ENCODE measurements at regions not wholly inside any gene's neighbourhood (a gene's known extent, or its start where the extent isn't known, plus 50 kb on each side); places are given as distances from the start of the nearest gene placed in this dataset.

DNA sequence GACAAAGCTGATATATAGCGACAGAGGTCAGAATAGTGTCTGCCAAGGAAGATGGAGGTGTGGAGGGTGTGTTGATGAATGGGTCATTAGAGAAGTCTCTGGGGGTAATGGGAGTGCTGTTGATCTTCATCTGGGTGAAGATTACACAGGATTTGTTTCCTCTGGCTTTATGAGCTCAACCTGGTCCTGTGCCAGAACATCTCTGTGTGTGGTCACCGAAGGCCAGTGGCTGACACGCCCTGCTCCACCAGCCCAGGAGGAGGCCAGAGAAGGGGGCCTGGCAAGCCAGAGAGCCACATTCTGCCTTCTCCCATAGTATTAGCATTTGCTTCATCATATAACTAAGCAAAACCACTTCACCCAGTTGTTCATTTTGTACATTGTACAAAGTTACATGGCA is 121.1 kb downstream of the ZNF621 start:
- no peak overlapping the region for H3K27ac ChIP-seq
- TF ChIP-seq ZFX (IDR thresholded peaks at IDR 0.05; ENCODE audit: borderline replicate concordance) (no peak), CTCF (IDR thresholded peaks at IDR 0.05) (no peak)

DNA sequence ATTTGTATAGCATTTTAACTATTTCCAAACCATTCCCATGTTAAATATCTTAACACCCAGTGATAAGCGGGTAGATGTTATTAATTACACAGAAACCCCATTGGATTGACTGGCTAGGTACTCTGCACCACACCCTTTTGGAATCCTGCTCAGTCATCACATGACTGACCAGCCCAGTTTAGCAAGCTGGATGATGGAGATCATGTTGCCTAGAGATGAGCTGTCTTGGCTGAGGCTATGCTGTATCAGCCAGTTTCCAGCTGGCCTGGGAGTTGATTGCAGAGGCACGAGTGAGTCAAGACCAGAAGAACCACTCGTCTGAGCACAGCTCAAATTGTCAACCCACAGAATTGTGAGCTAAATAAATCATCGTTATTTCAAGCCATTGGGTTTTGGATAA is 124.6 kb downstream of the ZNF621 start:
- TF ChIP-seq ZFX (IDR thresholded peaks at IDR 0.05; ENCODE audit: borderline replicate concordance) (no peak), CTCF (IDR thresholded peaks at IDR 0.05) (no peak)
- H3K27ac ChIP-seq: no peak overlapping the region

GRCh38 chr3:40652072-40652471 is 127.3 kb downstream of the ZNF621 start:
- no peak overlapping the region for H3K27ac ChIP-seq
- no peak for TF ChIP-seq CTCF (IDR thresholded peaks at IDR 0.05)
- no peak for TF ChIP-seq ZFX (IDR thresholded peaks at IDR 0.05; ENCODE audit: borderline replicate concordance)

GRCh38 chr3:40653001-40653400 is 128.2 kb downstream of the ZNF621 start:
- no peak for TF ChIP-seq CTCF (IDR thresholded peaks at IDR 0.05)
- no peak for TF ChIP-seq ZFX (IDR thresholded peaks at IDR 0.05; ENCODE audit: borderline replicate concordance)
- H3K27ac ChIP-seq: no peak overlapping the region

GRCh38 chr3:40653878-40654277 is 129.1 kb downstream of the ZNF621 start:
- TF ChIP-seq ZFX (IDR thresholded peaks at IDR 0.05; ENCODE audit: borderline replicate concordance) (no peak), CTCF (IDR thresholded peaks at IDR 0.05) (no peak)
- no peak overlapping the region for H3K27ac ChIP-seq

GRCh38 chr3:40655551-40655950 is 130.8 kb downstream of the ZNF621 start:
- no peak for TF ChIP-seq CTCF (IDR thresholded peaks at IDR 0.05)

DNA sequence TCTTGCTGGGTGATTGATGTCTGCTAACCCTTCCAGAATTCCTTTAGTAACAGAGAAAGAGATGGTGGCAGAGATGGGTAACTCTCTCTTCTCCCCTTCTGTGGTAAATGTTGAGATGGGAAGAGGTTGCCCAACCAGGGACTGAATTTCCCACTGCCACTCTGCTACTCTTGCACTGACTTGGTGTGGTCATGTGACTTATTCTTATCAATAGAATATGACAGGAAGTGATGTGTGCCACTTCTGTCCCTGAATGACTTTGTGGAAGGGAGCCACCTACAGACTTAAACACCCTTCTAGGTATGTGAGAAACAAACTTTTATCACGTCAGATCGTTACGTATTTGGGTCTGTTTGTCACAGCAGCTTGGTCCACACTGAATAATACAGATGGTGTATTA is 132.9 kb downstream of the ZNF621 start:
- H3K27ac ChIP-seq: no peak overlapping the region
- TF ChIP-seq CTCF (IDR thresholded peaks at IDR 0.05) (no peak), ZFX (IDR thresholded peaks at IDR 0.05; ENCODE audit: borderline replicate concordance) (no peak)

More at GRCh38 chr3:40655551-40655950, 130.8 kb downstream of the ZNF621 start:
- H3K27ac ChIP-seq: no peak overlapping the region
